Ascending aorta (tissue), 2 donors: ENCODE measurements at regions not wholly inside any gene's neighbourhood (a gene's known extent, or its start where the extent isn't known, plus 50 kb on each side); places are given as distances from the start of the nearest gene placed in this dataset.
"Not testable (repeated sequence)": the region's sequence is repeated elsewhere in the genome, so short reads cannot be mapped to it uniquely, and the experiment has no call there.

Experiments
- DNase-seq, 2 donors: peaks; one replicate each; pipeline ENCODE4 v3.0.0-alpha.2; 2019; ENCODE audit warnings: low spot score in 2 of 2
- H3K27ac ChIP-seq, 2 donors: fragments of 200-600 bp; sonication (generic); one replicate each; pipeline ENCODE4 v1.5.1; 2016 to 2017; ENCODE audit warnings: mild to moderate bottlenecking in 1 of 2
- H3K27me3 ChIP-seq: fragments of 200-600 bp; sonication (generic); one replicate; pipeline ENCODE4 v1.5.1; 2017
- H3K36me3 ChIP-seq, 2 donors: fragments of 200-600 bp; sonication (generic); one replicate each; pipeline ENCODE4 v1.5.1; 2016
- H3K4me1 ChIP-seq, 2 donors: fragments of 200-600 bp; sonication (generic); one replicate each; pipeline ENCODE4 v1.5.1; 2016 to 2017; ENCODE audit warnings: mild to moderate bottlenecking in 1 of 2
- H3K4me3 ChIP-seq, 2 donors: fragments of 200-600 bp; sonication (generic); one replicate each; pipeline ENCODE4 v1.5.1; 2016 to 2017; ENCODE audit warnings: mild to moderate bottlenecking in 1 of 2
- H3K9me3 ChIP-seq, 2 donors: fragments of 200-600 bp; sonication (generic); one replicate each; pipeline ENCODE4 v1.5.1; 2016
- intact Hi-C: fragments of 100-400 bp; cut with DNase I; formaldehyde crosslinking; loops from one replicate; pipeline ENCODE4 v1.15.1; 2023
- TF ChIP-seq, protein P1 (sequence below), 3 experiments: fragments of 200-600 bp in 2 of 3; fragments of 450-650 bp in 1 of 3; sonication (generic) in 2 of 3; IDR thresholded peaks; one replicate each; pipeline ENCODE4 v1.5.1; 2016 to 2019; ENCODE audit warnings: antibody characterized with exemption in 3 of 3, mild to moderate bottlenecking in 1 of 3, moderate library complexity in 1 of 3

DNA sequence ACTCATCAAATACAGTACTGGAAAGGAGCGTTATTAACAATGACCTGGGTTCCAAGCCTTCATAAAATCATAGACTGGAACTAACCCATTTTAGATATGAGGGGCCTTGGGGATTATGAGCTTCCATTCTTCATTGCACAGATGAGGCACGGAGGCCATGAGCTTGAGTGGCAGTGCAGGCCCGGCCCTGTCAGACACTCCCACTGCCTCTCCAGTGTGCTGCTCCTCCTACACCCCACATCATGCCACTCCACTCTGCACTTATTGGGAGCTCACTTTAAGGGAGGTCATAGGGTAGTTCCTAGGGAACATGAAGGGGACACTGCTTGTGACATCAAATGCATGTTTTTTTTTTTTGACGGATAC is 77.9 kb downstream of the TSN start:
- intact Hi-C loops = no loop called here
- Histone ChIP-seq H3K4me3 (no peak overlapping the region), H3K4me1 (no peaks in the 10 kb centered on the region), H3K27me3 (no peaks in the 10 kb centered on the region), H3K27ac (no peak overlapping the region), H3K36me3 (no peaks in the 10 kb centered on the region), H3K9me3 (no peaks in the 10 kb centered on the region)
- TF ChIP-seq, protein P1, sequence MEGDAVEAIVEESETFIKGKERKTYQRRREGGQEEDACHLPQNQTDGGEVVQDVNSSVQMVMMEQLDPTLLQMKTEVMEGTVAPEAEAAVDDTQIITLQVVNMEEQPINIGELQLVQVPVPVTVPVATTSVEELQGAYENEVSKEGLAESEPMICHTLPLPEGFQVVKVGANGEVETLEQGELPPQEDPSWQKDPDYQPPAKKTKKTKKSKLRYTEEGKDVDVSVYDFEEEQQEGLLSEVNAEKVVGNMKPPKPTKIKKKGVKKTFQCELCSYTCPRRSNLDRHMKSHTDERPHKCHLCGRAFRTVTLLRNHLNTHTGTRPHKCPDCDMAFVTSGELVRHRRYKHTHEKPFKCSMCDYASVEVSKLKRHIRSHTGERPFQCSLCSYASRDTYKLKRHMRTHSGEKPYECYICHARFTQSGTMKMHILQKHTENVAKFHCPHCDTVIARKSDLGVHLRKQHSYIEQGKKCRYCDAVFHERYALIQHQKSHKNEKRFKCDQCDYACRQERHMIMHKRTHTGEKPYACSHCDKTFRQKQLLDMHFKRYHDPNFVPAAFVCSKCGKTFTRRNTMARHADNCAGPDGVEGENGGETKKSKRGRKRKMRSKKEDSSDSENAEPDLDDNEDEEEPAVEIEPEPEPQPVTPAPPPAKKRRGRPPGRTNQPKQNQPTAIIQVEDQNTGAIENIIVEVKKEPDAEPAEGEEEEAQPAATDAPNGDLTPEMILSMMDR (IDR thresholded peaks at IDR 0.05) = no peak
- DNase-seq = no peak

DNA sequence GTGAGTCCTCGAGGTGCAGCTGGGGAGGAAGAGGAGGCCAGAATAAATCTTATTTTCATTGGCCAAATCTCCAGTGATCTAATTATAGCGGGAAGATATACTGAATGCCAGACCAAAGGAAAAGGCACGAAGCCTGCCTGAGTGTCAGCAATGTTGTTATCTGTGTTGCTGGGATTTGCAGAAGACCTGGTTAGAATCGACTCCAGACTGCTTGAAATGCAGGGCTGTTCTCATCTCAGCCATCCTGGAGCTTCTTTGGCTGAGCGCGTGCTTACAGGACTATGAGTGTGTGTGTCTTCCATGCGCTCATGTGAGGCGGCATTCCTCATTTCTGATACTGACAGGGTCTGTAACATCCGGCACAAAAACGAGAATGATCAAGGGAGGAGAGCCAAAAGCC is 81.2 kb downstream of the TSN start:
- Histone ChIP-seq H3K27ac (no peak overlapping the region), H3K27me3 (no peaks in the 10 kb centered on the region), H3K36me3 (no peaks in the 10 kb centered on the region), H3K4me1 (no peaks in the 10 kb centered on the region), H3K9me3 (no peaks in the 10 kb centered on the region), H3K4me3 (no peak overlapping the region)
- no peak for DNase-seq
- TF ChIP-seq, protein P1 (IDR thresholded peaks at IDR 0.05) = no peak
- intact Hi-C loops = no loop called here

DNA sequence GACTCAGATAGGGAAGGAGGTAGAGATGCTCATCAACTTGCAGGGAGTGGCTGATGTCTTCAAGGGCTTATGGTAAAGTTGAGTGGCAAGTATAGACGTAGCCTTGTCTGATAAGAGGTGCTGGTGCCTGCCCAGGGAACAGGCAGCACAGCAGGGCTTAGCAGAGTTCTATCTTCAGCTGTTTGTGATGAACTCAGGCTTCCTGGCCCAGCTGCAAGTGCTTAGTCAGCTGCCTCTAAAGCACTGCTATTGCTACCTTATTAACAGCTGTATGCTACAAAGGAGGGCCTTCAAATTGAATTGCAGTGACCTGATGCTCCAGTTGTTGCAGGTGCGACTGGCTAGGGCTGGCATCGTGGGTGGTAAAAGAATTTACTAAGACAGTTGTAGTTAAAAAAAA is 82.1 kb downstream of the TSN start:
- no peaks in the 10 kb centered on the region for H3K4me1 ChIP-seq
- H3K27me3 ChIP-seq = no peaks in the 10 kb centered on the region
- no peaks in the 10 kb centered on the region for H3K36me3 ChIP-seq
- H3K9me3 ChIP-seq = no peaks in the 10 kb centered on the region
- TF ChIP-seq, protein P1 (IDR thresholded peaks at IDR 0.05) = no peak
- no peak for DNase-seq
- no peak overlapping the region for H3K4me3 ChIP-seq
- intact Hi-C loops = no loop called here
- no peak overlapping the region for H3K27ac ChIP-seq

DNA sequence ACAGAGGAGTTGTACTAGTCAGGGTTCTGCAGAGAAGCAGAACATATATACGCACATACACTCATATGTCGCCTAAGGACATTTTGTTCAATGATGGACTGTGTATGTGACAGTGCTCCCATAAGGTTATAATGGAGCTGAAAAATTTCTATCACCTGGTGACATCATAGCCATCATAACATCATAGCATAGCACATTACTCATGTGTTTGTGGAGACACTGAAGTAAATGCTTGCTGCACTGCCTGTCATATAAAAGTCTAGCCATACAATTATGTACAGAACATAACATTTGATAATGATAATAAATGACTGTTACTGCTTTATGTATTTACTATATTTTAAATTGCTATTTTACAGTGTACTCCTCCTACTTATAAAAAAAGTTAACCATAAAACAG is 83.1 kb downstream of the TSN start:
- no peaks in the 10 kb centered on the region for H3K4me1 ChIP-seq
- no peaks in the 10 kb centered on the region for H3K27me3 ChIP-seq
- H3K9me3 ChIP-seq = no peaks in the 10 kb centered on the region
- DNase-seq = no peak
- H3K4me3 ChIP-seq = no peak overlapping the region
- TF ChIP-seq, protein P1 (IDR thresholded peaks at IDR 0.05) = no peak
- H3K27ac ChIP-seq = no peak overlapping the region
- no peaks in the 10 kb centered on the region for H3K36me3 ChIP-seq
- intact Hi-C loops = no loop called here

DNA sequence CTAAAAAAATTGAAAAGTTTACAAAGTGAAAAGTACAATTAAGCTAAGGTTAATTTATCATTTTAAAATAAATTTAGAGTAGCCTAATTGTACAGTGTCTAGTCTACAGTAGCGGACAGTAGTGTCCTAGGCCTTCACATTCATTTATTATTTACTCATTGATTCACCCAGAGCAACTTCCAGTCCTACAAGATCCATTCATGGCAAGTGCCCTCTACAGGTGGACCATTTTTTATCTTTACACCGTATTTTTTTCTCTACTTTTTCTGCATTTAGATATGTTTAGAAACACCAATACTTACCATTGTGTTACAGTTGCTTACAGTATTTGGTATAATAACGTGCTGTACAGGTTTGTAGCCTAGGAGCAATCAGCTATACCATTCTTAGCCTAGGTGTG is 84.1 kb downstream of the TSN start:
- no peaks in the 10 kb centered on the region for H3K9me3 ChIP-seq
- no peaks in the 10 kb centered on the region for H3K4me1 ChIP-seq
- TF ChIP-seq, protein P1 (IDR thresholded peaks at IDR 0.05) = no peak
- intact Hi-C loops = no loop called here
- no peaks in the 10 kb centered on the region for H3K27me3 ChIP-seq
- H3K36me3 ChIP-seq = no peaks in the 10 kb centered on the region
- no peak overlapping the region for H3K4me3 ChIP-seq
- H3K27ac ChIP-seq = no peak overlapping the region
- DNase-seq = no peak

DNA sequence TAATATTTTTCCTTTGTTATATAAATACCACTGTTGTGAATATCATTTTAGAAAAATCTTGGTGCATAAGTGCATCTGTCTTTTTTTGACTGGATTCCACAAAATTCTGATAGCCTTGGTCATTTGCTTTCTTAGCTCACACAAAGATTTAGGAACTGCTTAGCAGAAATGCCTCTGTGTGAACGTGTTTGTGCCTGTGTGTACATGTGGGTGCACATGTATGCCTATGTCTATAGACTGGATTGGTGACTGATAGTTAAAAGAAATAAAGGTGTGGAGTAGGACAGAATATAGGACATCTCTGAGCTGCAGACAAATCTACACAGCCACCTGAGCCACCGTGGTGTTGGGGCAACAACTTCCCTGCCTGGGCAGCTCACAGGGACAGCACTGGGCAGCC is 93.8 kb downstream of the TSN start:
- Histone ChIP-seq H3K9me3 (no peaks in the 10 kb centered on the region), H3K27ac (no peak overlapping the region), H3K4me1 (no peaks in the 10 kb centered on the region), H3K4me3 (no peak overlapping the region), H3K36me3 (no peaks in the 10 kb centered on the region), H3K27me3 (no peaks in the 10 kb centered on the region)
- TF ChIP-seq, protein P1 (IDR thresholded peaks at IDR 0.05) = no peak
- DNase-seq = no peak
- intact Hi-C loops = no loop called here

DNA sequence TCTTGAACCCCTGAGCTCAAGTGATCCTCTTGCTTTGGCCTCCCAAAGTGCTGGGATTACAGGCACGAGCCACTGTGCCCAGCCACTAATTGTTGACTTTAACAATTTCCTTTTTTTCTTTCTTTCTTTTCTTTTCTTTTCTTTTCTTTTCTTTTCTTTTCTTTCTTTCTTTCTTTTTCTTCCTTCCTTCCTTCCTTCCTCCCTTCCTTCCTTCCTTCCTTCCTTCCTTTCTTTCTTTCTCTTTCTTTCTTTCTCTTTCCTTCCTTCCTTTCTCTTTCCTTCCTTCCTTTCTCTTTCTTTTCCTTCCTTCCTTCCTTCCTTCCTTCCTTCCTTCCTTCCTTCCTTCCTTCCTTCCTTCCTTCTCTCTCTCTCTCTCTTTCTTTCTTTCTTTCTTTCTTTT is 97.7 kb downstream of the TSN start:
- H3K9me3 ChIP-seq, H3K27ac ChIP-seq, H3K36me3 ChIP-seq, H3K27me3 ChIP-seq, H3K4me3 ChIP-seq, DNase-seq, intact Hi-C loops, H3K4me1 ChIP-seq: not testable (repeated sequence)
